Heart left ventricle (tissue), 16 donors: ENCODE measurements at regions not wholly inside any gene's neighbourhood (a gene's known extent, or its start where the extent isn't known, plus 50 kb on each side); places are given as distances from the start of the nearest gene placed in this dataset.

Experiments
- ATAC-seq, 4 donors: fragments of 200-7000 bp; cut with Tn5 transposase; one replicate each; pipeline ENCODE4 v1.9.1; 2020 to 2022; ENCODE audit warnings: moderate library complexity in 4 of 4, mild to moderate bottlenecking in 3 of 4, moderate number of reproducible peaks in 1 of 4
- DNase-seq, 5 donors: peaks; one replicate each; pipeline ENCODE4 v3.0.0-alpha.2; 2020
- H3K27ac ChIP-seq, 12 donors: fragments of 200-600 bp; sonication (generic) in 4 of 12; one replicate each; pipeline versions ENCODE4 v1.5.0 to v1.8.0; 2016 to 2022; ENCODE audit warnings: mild to moderate bottlenecking in 2 of 12
- H3K27me3 ChIP-seq, 9 donors: fragments of 200-600 bp; sonication (generic) in 2 of 9; one replicate each; pipeline versions ENCODE4 v1.5.1 to v1.8.0; 2016 to 2022; ENCODE audit warnings: mild to moderate bottlenecking in 3 of 9
- H3K36me3 ChIP-seq, 9 donors: fragments of 200-600 bp; sonication (generic) in 2 of 9; one replicate each; pipeline versions ENCODE4 v1.5.0 to v1.8.0; 2018 to 2022; ENCODE audit warnings: mild to moderate bottlenecking in 2 of 9
- H3K4me1 ChIP-seq, 12 donors: fragments of 200-600 bp; sonication (generic) in 4 of 12; one replicate each; pipeline versions ENCODE4 v1.5.0 to v1.8.0; 2016 to 2022; ENCODE audit warnings: mild to moderate bottlenecking in 3 of 12
- H3K4me3 ChIP-seq, 12 donors: fragments of 200-600 bp; sonication (generic) in 4 of 12; one replicate each; pipeline versions ENCODE4 v1.5.0 to v1.8.0; 2017 to 2022; ENCODE audit warnings: mild to moderate bottlenecking in 9 of 12, moderate library complexity in 4 of 12
- H3K9me3 ChIP-seq, 12 donors: fragments of 200-600 bp; sonication (generic) in 4 of 12; one replicate each; pipeline versions ENCODE4 v1.5.0 to v1.8.0; 2016 to 2022; ENCODE audit warnings: mild to moderate bottlenecking in 1 of 12
- CTCF ChIP-seq, 12 donors: fragments of 200-600 bp; sonication (generic) in 4 of 12; IDR thresholded peaks; one replicate each; pipeline versions ENCODE4 v1.5.0 to v1.8.0; 2018 to 2022; ENCODE audit warnings: antibody characterized with exemption in 12 of 12, mild to moderate bottlenecking in 5 of 12
- POLR2A ChIP-seq, 2 donors: fragments of 450-650 bp; IDR thresholded peaks; one replicate each; pipeline ENCODE4 v1.6.1; 2017; ENCODE audit warnings: antibody characterized with exemption in 2 of 2, mild to moderate bottlenecking in 2 of 2, moderate library complexity in 2 of 2
- WGBS, 4 donors: extraction: QIAGEN DNeasy Blood & Tissue Kit in 2 of 4; methylation state at CpG; one replicate each; pipeline versions ENCODE4 v1.1.5 to v1.1.7; 2013 to 2018; 5-methylcytosine and 5-hydroxymethylcytosine counted together
- intact Hi-C, 10 donors: fragments of 100-400 bp; cut with DNase I; formaldehyde crosslinking; loops; one replicate each; pipeline versions ENCODE4 v1.11.1 to v1.14.2; 2022
- donor health status: ischemic (EF 13 %, LVEDD 7.1; RV severe dilation, severe dysfunction).
- donor health status: healthy with polysubstance abuse.
- donor health status: DM: no; HTN: yes; CAD: no.
- donor health status: DM: no; HTN: no; CAD: no.
- donor health status: ischemic (EF 25% LVEDD 6.9; RV normal size, moderate dysfunction).
- donor health status: ischemic (EF 25% LVEDD 5.7; RV mildly dilated, moderate dysfunction).
- donor health status: healthy.
- donor health status: DM: yes; HTN: yes; CAD: no.
- donor health status: ischemic (EF 35%, LVEDD 5.7; RV mildly dilated, moderate dysfunction).
- donor health status: nonischemic (EF 11% LVEDD 7.7; RV severe dilation, severe dysfunction).
- donor health status: DM: yes; HTN: yes; CAD: no.
- donor health status: PGD.
- donor health status: ischemic (EF 29% LVEDD 5.4; RV normal size, mild dysfunction).
- donor health status: nonischemic (EF 23%, LVEDD 6.1; RV moderate dilation, normal function).

- DNase-seq = no peak
- intact Hi-C loops = no loop called here
- no peaks in the 10 kb centered on the region for H3K9me3 ChIP-seq
- 64 to 67% (median 65%) methylated on average over 4 of the region's 4 CpGs for WGBS, 4 donors
- no peaks in the 10 kb centered on the region for H3K27me3 ChIP-seq
- no peaks in the 10 kb centered on the region for H3K4me1 ChIP-seq
- no peak overlapping the region for H3K27ac ChIP-seq
- H3K4me3 ChIP-seq = no peak overlapping the region
- no peaks in the 10 kb centered on the region for H3K36me3 ChIP-seq
- TF ChIP-seq CTCF (IDR thresholded peaks at IDR 0.05) (no peak), POLR2A (IDR thresholded peaks at IDR 0.05) (no peak)
- no peak for ATAC-seq
These were observed 211.4 kb downstream of the FMR1NB start for GRCh38 chrX:148192547-148192946.

GRCh38 chrX:148193759-148194158 is 212.6 kb downstream of the FMR1NB start:
- no peak for ATAC-seq
- H3K4me1 ChIP-seq = no peaks in the 10 kb centered on the region
- no peaks in the 10 kb centered on the region for H3K27me3 ChIP-seq

GRCh38 chrX:148203531-148203930 is 222.4 kb downstream of the FMR1NB start:
- DNase-seq (no peak), ATAC-seq (no peak)
- TF ChIP-seq CTCF (IDR thresholded peaks at IDR 0.05) = no peak
- TF ChIP-seq POLR2A (IDR thresholded peaks at IDR 0.05) = no peak
- Histone ChIP-seq H3K9me3 (no peaks in the 10 kb centered on the region), H3K36me3 (no peaks in the 10 kb centered on the region), H3K4me3 (no peak overlapping the region), H3K4me1 (no peaks in the 10 kb centered on the region), H3K27me3 (no peaks in the 10 kb centered on the region), H3K27ac (no peak overlapping the region)
- 62 to 82% (median 72%) methylated on average over 3 of the region's 3 CpGs for WGBS, 4 donors
- intact Hi-C loops = no loop called here

More at GRCh38 chrX:148193759-148194158, 212.6 kb downstream of the FMR1NB start:
- Histone ChIP-seq H3K9me3 (no peaks in the 10 kb centered on the region), H3K36me3 (no peaks in the 10 kb centered on the region), H3K27ac (no peak overlapping the region), H3K4me3 (no peak overlapping the region)
- intact Hi-C loops = no loop called here
- DNase-seq = no peak
- no peak for TF ChIP-seq CTCF (IDR thresholded peaks at IDR 0.05)
- TF ChIP-seq POLR2A (IDR thresholded peaks at IDR 0.05) = no peak

GRCh38 chrX:148204195-148204594 is 223.1 kb downstream of the FMR1NB start:
- TF ChIP-seq POLR2A (IDR thresholded peaks at IDR 0.05) = no peak
- TF ChIP-seq CTCF (IDR thresholded peaks at IDR 0.05) = no peak
- Histone ChIP-seq H3K9me3 (no peaks in the 10 kb centered on the region), H3K27ac (no peak overlapping the region), H3K27me3 (no peaks in the 10 kb centered on the region), H3K36me3 (no peaks in the 10 kb centered on the region), H3K4me1 (no peaks in the 10 kb centered on the region), H3K4me3 (no peak overlapping the region)
- DNase-seq = no peak
- intact Hi-C loops = no loop called here
- ATAC-seq = no peak
- 65 to 78% (median 74%) methylated on average over 1 of the region's 1 CpG for WGBS, 4 donors
